Posterior cingulate gyrus (tissue), 11 donors: ENCODE measurements at regions not wholly inside any gene's neighbourhood (a gene's known extent, or its start where the extent isn't known, plus 50 kb on each side); places are given as distances from the start of the nearest gene placed in this dataset.
"Not testable (repeated sequence)": the region's sequence is repeated elsewhere in the genome, so short reads cannot be mapped to it uniquely, and the experiment has no call there.

Source experiments
- DNase-seq, 10 donors: peaks; one replicate each; pipeline versions ENCODE4 v3.0.0 to v3.0.0-alpha.2; 2020 to 2021; ENCODE audit warnings: mixed read lengths in 3 of 10
- intact Hi-C: fragments of 100-400 bp; cut with DNase I; formaldehyde crosslinking; loops from one replicate; pipeline ENCODE4 v1.15.1; 2023

- no peak for DNase-seq
These were observed 55.3 kb upstream of the NOL4 start for GRCh38 chr18:34280000-34280399.

DNA sequence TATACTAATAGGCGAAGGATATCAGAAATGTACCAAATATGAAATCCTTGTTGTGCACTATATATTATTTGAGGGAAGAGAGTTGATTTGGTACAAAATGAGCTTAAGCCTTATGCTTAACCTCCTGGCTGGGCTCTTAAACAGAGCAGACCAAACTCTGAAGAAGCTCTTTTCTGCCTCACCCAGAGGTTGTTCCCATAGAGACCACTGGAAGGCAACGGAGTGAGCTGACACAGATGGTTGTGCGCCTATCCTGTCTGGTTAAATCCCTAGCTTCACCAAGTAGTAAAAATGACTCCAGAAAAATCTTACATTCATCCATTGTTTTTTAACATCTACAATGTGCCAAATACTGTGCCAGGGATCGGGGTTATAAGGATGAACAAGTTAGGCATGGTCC lies 55.9 kb upstream of the NOL4 start:
- no peak for DNase-seq
- intact Hi-C loops: no loop called here

More at GRCh38 chr18:34280000-34280399, 55.3 kb upstream of the NOL4 start:
- intact Hi-C loops: no loop called here

GRCh38 chr18:34281290-34281689 lies 56.6 kb upstream of the NOL4 start:
- intact Hi-C loops: no loop called here
- DNase-seq: peak in 1 of 10 donors; percentile 62

DNA sequence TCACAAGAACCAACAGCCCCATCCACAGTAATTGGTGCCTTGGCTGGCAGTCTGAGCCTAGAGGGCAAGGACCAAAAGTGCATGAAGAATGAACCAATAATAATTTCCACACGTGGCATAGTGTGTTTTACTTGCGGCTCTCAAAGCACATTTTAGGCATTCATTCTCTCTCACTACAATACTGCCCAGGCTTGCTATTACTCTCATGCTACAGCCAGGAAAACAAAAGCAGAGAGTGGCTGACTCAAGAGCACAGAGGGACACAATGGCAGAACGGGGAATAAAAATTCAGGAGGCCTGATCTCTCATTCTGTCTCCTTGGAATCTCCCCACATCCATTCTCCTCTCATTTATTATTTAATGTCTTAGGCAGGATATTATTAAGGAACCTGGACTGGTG lies 57.0 kb upstream of the NOL4 start:
- no peak for DNase-seq
- intact Hi-C loops: no loop called here

- no peak for DNase-seq
- intact Hi-C loops: no loop called here
These were observed 58.8 kb upstream of the NOL4 start for GRCh38 chr18:34283506-34283905.

- DNase-seq: peak in 1 of 10 donors; percentile 44
- intact Hi-C loops: no loop called here
These were observed 63.1 kb upstream of the NOL4 start for GRCh38 chr18:34287825-34288224.

DNA sequence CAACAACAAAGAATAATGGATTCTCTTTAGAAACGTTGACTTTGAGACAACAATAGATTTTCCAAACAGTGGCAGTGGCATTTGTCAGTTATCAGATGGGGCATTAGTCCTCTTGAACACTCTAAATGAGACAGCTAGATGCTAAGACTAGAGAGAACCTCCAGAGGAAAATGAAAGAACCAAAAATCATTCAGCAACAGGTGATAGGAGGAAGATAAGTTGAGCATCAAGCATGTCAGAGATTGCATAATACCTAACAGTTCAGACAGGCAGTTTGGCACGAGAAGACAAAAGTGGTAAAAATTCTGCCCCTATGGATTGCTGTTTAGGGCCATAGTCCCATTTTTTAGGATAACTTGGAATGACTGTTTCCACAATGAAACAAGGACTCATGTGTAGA lies 67.9 kb upstream of the NOL4 start:
- intact Hi-C loops: no loop called here

DNA sequence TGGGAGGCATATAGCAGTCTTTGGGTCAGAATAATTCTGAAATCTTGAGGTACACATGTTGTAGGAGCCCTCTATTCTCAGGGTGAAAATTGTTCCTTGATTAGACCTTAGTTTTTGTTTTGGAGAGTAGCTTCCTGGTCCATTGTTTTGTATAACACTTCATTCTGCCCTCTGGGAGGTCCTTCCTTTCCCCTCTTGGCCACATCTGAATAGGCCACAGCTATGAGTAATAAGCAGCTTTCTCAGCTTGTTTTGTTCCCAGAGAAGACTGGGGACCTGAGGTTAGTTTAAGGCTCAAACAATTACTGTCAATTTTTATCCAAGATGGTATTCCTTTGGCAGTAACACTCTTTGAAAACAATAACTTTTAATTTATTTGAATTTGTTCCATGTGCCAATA lies 72.6 kb upstream of the NOL4 start:
- intact Hi-C loops: no loop called here
- no peak for DNase-seq

More for the DNA sequence above, 67.9 kb upstream of the NOL4 start:
- no peak for DNase-seq

DNA sequence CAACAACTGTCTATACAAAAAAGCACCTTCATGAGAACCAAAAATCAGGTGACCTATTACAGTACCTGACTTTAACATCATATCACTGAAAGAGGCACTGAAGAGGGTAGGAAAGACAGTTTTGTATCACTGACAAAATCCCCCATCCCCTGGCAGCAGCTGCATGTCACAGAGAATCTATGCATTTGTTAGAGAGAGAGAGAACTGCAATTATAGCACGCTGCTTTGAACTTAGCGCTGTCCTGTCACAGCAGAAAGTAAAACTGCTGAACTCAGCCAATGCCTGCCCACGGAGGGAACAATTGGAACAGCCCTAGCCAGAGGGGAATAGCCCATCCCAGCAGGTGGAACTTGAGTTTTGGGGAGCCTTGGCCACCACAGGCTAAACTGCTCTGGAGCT lies 75.1 kb upstream of the NOL4 start:
- DNase-seq: no peak
- intact Hi-C loops: no loop called here

- DNase-seq: no peak
- intact Hi-C loops: no loop called here
These were observed 86.8 kb upstream of the NOL4 start for GRCh38 chr18:34311468-34311867.

- DNase-seq: no peak
- intact Hi-C loops: no loop called here
These were observed 90.1 kb upstream of the NOL4 start for GRCh38 chr18:34314847-34315246.

- DNase-seq: no peak
- intact Hi-C loops: no loop called here
These were observed 91.1 kb upstream of the NOL4 start for GRCh38 chr18:34315591-34316352.

DNA sequence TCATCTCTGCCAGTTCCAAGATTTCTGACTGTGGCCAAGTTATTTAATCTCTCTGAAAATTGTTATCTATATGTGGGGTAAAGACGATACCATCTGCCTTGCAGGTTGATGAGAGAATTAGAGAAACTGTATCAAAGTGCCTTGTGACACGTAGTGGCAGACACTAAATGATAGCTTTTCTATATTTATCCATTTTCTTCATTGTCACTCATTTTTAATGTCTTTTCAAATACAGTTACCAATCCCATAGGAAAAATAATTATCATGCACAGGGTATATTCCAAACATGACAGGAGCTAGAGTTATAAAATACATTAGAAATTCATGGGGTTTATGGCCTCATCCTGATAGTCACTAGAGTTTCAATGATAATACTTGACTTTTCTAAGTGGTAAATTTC lies 95.6 kb upstream of the NOL4 start:
- no peak for DNase-seq
- intact Hi-C loops: loop anchor here (5.0 kb wide), 1 partner anchor 483 kb away; no protein-coding TSS in a partner anchor

DNA sequence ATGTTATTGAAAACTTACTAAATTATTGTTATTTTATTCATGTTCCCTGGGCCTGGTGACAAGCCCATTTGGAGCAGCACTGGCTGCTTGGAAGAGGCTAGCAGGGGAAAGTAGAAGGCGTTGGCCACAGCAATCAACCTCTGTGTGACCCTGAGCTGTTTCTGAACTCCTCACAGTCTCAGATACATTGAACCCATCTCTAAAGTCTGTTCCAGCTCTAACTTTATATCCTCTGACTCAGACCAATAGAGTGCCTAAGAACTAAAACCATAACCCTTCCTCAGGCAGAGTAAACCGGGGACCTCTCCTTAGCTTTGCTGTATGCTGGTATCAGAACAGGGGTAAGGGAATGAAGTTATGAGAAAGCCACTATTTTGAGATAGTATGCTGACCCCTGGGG lies 96.4 kb upstream of the NOL4 start:
- DNase-seq: no peak
- intact Hi-C loops: loop anchor here (5.0 kb wide), 1 partner anchor 484 kb away; no protein-coding TSS in a partner anchor

DNA sequence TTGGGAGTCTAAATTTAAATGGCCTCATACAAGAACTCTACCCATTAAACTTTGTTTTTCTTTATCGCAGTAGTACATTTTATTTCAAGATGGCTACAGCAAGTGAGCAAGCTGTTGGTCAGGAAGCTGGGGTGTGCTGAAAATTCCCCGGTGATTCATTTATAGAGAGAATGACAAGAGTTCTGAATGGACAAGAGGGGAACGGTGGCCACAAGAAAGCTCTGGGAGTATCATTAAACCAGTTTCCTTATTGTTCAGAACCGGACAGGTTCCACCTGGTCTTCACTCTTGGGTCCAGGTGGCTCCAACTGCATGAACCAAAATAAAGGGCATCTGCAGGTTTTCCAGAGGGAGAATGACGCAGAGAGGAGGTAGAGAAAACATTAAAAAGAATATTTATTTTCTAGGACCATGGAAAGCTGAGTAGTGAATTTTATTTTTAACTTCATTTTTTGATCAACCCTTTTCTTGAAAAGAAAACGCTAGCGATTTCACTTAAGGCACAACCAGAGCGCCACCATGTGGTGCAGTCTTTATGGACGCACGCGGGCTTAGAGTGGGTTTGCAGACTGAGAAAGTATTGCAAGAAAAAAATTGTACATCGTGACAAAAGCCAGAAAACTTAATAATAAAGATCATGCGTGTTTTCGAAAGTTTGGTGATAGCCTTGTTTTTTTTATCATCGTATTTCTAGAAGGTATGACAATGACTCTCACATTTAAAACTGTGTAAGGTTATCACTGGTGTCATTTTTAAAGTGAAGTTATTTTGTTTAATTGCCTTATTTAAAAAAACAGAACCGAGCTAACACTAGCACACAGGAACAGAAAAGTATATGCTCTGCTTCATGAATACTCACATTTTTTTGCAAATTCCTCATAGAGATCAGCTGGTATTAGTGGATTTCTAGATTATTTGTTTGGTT lies 97.9 kb upstream of the NOL4 start:
- intact Hi-C loops: loop anchor here (1.0 to 5.0 kb wide), 2 partner anchors 200 to 485 kb away; no protein-coding TSS in a partner anchor
- peak; percentile 37 to 94 (median 74) for DNase-seq

DNA sequence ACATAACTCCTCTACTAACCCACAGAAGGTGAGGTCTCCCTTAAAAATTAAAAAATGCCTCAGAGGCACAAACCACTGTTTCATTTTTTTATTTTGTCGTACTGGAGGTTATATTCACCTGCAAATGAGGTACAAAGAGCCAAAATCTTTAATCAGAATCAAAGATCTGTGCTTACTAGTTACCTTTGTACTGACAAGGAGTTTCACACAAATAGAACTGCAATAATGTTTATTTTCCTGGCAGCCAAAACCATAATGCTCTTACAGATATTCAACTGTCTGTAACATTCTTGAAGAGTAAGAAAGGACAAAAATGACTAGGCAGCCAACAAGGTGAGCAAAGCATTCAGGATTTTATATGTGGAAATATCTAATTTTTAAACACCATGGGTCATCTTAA lies 105.1 kb upstream of the NOL4 start:
- intact Hi-C loops: no loop called here

GRCh38 chr18:34330308-34330707 lies 105.6 kb upstream of the NOL4 start:
- no peak for DNase-seq
- intact Hi-C loops: no loop called here

More for the DNA sequence above, 105.1 kb upstream of the NOL4 start:
- DNase-seq: no peak

GRCh38 chr18:34330907-34331306 lies 106.2 kb upstream of the NOL4 start:
- intact Hi-C loops, DNase-seq: not testable (repeated sequence)

GRCh38 chr18:34331343-34331742 lies 106.6 kb upstream of the NOL4 start:
- peak in 1 of 10 donors; percentile 56 for DNase-seq
- intact Hi-C loops: not testable (repeated sequence)

DNA sequence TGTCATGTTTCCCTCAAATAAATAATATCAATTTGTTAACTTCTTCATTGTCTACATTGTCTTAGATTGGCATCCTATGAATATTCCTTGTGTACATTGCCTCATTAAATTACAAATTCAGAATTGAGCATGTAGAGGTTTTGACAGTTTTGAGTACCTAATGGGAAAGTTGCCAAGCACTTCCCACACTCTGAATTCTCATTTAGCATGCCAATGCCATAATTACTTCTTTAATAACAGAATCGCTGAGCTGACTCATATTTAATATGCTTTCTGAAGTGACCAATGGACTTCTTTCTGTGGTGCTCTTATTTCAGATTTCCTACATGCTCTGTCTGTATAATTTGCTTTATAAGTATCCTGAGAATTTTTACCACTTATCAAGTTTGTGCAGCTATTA lies 114.4 kb upstream of the NOL4 start:
- intact Hi-C loops: no loop called here
- no peak for DNase-seq

GRCh38 chr18:34342960-34343359 lies 118.2 kb upstream of the NOL4 start:
- DNase-seq: peak in 3 of 10 donors; percentile 11 to 70 (median 18)
- intact Hi-C loops: no loop called here
